ENCODE measurements at regions not wholly inside any gene's neighbourhood (a gene's known extent, or its start where the extent isn't known, plus 50 kb on each side); places are given as distances from the start of the nearest gene placed in this dataset.
"Not testable (repeated sequence)": the region's sequence is repeated elsewhere in the genome, so short reads cannot be mapped to it uniquely, and the experiment has no call there.

GRCh38 chrX:129099207-129099606 is 424.1 kb downstream of the SMARCA1 start:
- Histone ChIP-seq H3K27me3 (ENCODE audit: control insufficient read depth, insufficient read depth, low read length) (no peaks in the 10 kb centered on the region), H3K27ac (ENCODE audit: insufficient read depth, low read length, poor library complexity, severe bottlenecking) (no peak overlapping the region), H3K4me3 (ENCODE audit: low read depth, low read length) (no peak overlapping the region), H3K9me3 (ENCODE audit: control insufficient read depth in 2 of 2, low read length in 2 of 2) (no peaks in the 10 kb centered on the region), H3K4me1 (ENCODE audit: control insufficient read depth, insufficient read depth, low read length, poor library complexity, severe bottlenecking) (no peaks in the 10 kb centered on the region), H3K36me3 (ENCODE audit: control insufficient read depth, insufficient read depth, low read length) (no peaks in the 10 kb centered on the region)
- no peaks in the 10 kb centered on the region for H3K27me3 Mint-ChIP-seq
- no peak overlapping the region for H3K4me3 Mint-ChIP-seq
- H3K9me3 Mint-ChIP-seq, result peaks cover 0 to 2% (median 0%) of the 10 kb centered on the region in 7 donors
- no peaks in the 10 kb centered on the region for H3K36me3 Mint-ChIP-seq
- no peak for DNase-seq
- no peaks in the 10 kb centered on the region for H3K4me1 Mint-ChIP-seq
- no peak for ATAC-seq (ENCODE audit: low read depth in 2 of 2)
- no peak overlapping the region for H3K27ac Mint-ChIP-seq

GRCh38 chrX:129097668-129098067 is 425.6 kb downstream of the SMARCA1 start:
- Histone ChIP-seq H3K36me3 (ENCODE audit: control insufficient read depth, insufficient read depth, low read length) (no peaks in the 10 kb centered on the region), H3K4me1 (ENCODE audit: control insufficient read depth, insufficient read depth, low read length, poor library complexity, severe bottlenecking) (no peaks in the 10 kb centered on the region), H3K27ac (ENCODE audit: insufficient read depth, low read length, poor library complexity, severe bottlenecking) (no peak overlapping the region), H3K9me3 (ENCODE audit: control insufficient read depth in 2 of 2, low read length in 2 of 2) (no peaks in the 10 kb centered on the region), H3K4me3 (ENCODE audit: low read depth, low read length) (no peak overlapping the region), H3K27me3 (ENCODE audit: control insufficient read depth, insufficient read depth, low read length) (no peaks in the 10 kb centered on the region)
- H3K4me3 Mint-ChIP-seq, result no peak overlapping the region
- H3K9me3 Mint-ChIP-seq, result peaks cover 0 to 2% (median 0%) of the 10 kb centered on the region in 7 donors
- DNase-seq (no peak), ATAC-seq (ENCODE audit: low read depth in 2 of 2) (no peak)
- H3K27me3 Mint-ChIP-seq, result no peaks in the 10 kb centered on the region
- H3K4me1 Mint-ChIP-seq, result no peaks in the 10 kb centered on the region
- H3K27ac Mint-ChIP-seq, result no peak overlapping the region
- H3K36me3 Mint-ChIP-seq, result no peaks in the 10 kb centered on the region

GRCh38 chrX:129093706-129094105 is 429.6 kb downstream of the SMARCA1 start:
- Histone ChIP-seq H3K9me3 (ENCODE audit: control insufficient read depth in 2 of 2, low read length in 2 of 2) (no peaks in the 10 kb centered on the region), H3K27me3 (ENCODE audit: control insufficient read depth, insufficient read depth, low read length) (no peaks in the 10 kb centered on the region), H3K4me3 (ENCODE audit: low read depth, low read length) (no peak overlapping the region), H3K27ac (ENCODE audit: insufficient read depth, low read length, poor library complexity, severe bottlenecking) (no peak overlapping the region), H3K4me1 (ENCODE audit: control insufficient read depth, insufficient read depth, low read length, poor library complexity, severe bottlenecking) (no peaks in the 10 kb centered on the region), H3K36me3 (ENCODE audit: control insufficient read depth, insufficient read depth, low read length) (no peaks in the 10 kb centered on the region)
- H3K36me3 Mint-ChIP-seq, result no peaks in the 10 kb centered on the region
- no peaks in the 10 kb centered on the region for H3K4me1 Mint-ChIP-seq
- ATAC-seq (ENCODE audit: low read depth in 2 of 2) (no peak), DNase-seq (no peak)
- no peaks in the 10 kb centered on the region for H3K27me3 Mint-ChIP-seq
- no peak overlapping the region for H3K27ac Mint-ChIP-seq
- H3K4me3 Mint-ChIP-seq, result no peak overlapping the region
- peaks cover 0 to 3% (median 0%) of the 10 kb centered on the region in 7 donors for H3K9me3 Mint-ChIP-seq

- Mint-ChIP-seq H3K36me3 (no peaks in the 10 kb centered on the region), H3K9me3 (peaks cover 0 to 3% (median 0%) of the 10 kb centered on the region in 7 donors), H3K27ac (no peak overlapping the region), H3K4me3 (no peak overlapping the region), H3K4me1 (no peaks in the 10 kb centered on the region), H3K27me3 (no peaks in the 10 kb centered on the region)
- H3K9me3 ChIP-seq (ENCODE audit: control insufficient read depth in 2 of 2, low read length in 2 of 2), result no peaks in the 10 kb centered on the region
- H3K27me3 ChIP-seq (ENCODE audit: control insufficient read depth, insufficient read depth, low read length), result no peaks in the 10 kb centered on the region
- H3K36me3 ChIP-seq (ENCODE audit: control insufficient read depth, insufficient read depth, low read length), result no peaks in the 10 kb centered on the region
- no peak for ATAC-seq (ENCODE audit: low read depth in 2 of 2)
- H3K4me3 ChIP-seq (ENCODE audit: low read depth, low read length), result no peak overlapping the region
- H3K27ac ChIP-seq (ENCODE audit: insufficient read depth, low read length, poor library complexity, severe bottlenecking), result no peak overlapping the region
- no peak for DNase-seq
- H3K4me1 ChIP-seq (ENCODE audit: control insufficient read depth, insufficient read depth, low read length, poor library complexity, severe bottlenecking), result no peaks in the 10 kb centered on the region
Measured at GRCh38 chrX:129092757-129093156, 430.5 kb downstream of the SMARCA1 start.

GRCh38 chrX:129092242-129092641 is 431.0 kb downstream of the SMARCA1 start:
- no peaks in the 10 kb centered on the region for H3K36me3 Mint-ChIP-seq
- H3K4me3 Mint-ChIP-seq, result no peak overlapping the region
- DNase-seq (no peak), ATAC-seq (ENCODE audit: low read depth in 2 of 2) (no peak)
- no peaks in the 10 kb centered on the region for H3K27me3 ChIP-seq (ENCODE audit: control insufficient read depth, insufficient read depth, low read length)
- no peaks in the 10 kb centered on the region for H3K36me3 ChIP-seq (ENCODE audit: control insufficient read depth, insufficient read depth, low read length)
- no peaks in the 10 kb centered on the region for H3K9me3 ChIP-seq (ENCODE audit: control insufficient read depth in 2 of 2, low read length in 2 of 2)
- no peak overlapping the region for H3K27ac Mint-ChIP-seq
- H3K9me3 Mint-ChIP-seq, result peaks cover 0 to 1% (median 0%) of the 10 kb centered on the region in 7 donors
- H3K4me1 Mint-ChIP-seq, result no peaks in the 10 kb centered on the region
- H3K27me3 Mint-ChIP-seq, result no peaks in the 10 kb centered on the region
- H3K4me1 ChIP-seq (ENCODE audit: control insufficient read depth, insufficient read depth, low read length, poor library complexity, severe bottlenecking), result no peaks in the 10 kb centered on the region
- H3K27ac ChIP-seq (ENCODE audit: insufficient read depth, low read length, poor library complexity, severe bottlenecking), result no peak overlapping the region
- H3K4me3 ChIP-seq (ENCODE audit: low read depth, low read length), result no peak overlapping the region

- H3K9me3 ChIP-seq (ENCODE audit: control insufficient read depth in 2 of 2, low read length in 2 of 2), result no peaks in the 10 kb centered on the region
- no peaks in the 10 kb centered on the region for H3K36me3 ChIP-seq (ENCODE audit: control insufficient read depth, insufficient read depth, low read length)
- H3K27me3 ChIP-seq (ENCODE audit: control insufficient read depth, insufficient read depth, low read length), result no peaks in the 10 kb centered on the region
- Mint-ChIP-seq H3K9me3 (peaks cover 0 to 1% (median 0%) of the 10 kb centered on the region in 7 donors), H3K36me3 (no peaks in the 10 kb centered on the region), H3K4me3 (no peak overlapping the region), H3K4me1 (no peaks in the 10 kb centered on the region), H3K27me3 (no peaks in the 10 kb centered on the region), H3K27ac (no peak overlapping the region)
- DNase-seq (no peak), ATAC-seq (ENCODE audit: low read depth in 2 of 2) (no peak)
- no peak overlapping the region for H3K27ac ChIP-seq (ENCODE audit: insufficient read depth, low read length, poor library complexity, severe bottlenecking)
- H3K4me1 ChIP-seq (ENCODE audit: control insufficient read depth, insufficient read depth, low read length, poor library complexity, severe bottlenecking), result no peaks in the 10 kb centered on the region
- no peak overlapping the region for H3K4me3 ChIP-seq (ENCODE audit: low read depth, low read length)
Measured at GRCh38 chrX:129091097-129091496, 432.2 kb downstream of the SMARCA1 start.

- no peak for DNase-seq
- Mint-ChIP-seq H3K4me1 (no peaks in the 10 kb centered on the region), H3K9me3 (peaks cover 0 to 3% (median 0%) of the 10 kb centered on the region in 7 donors), H3K27ac (no peak overlapping the region), H3K36me3 (no peaks in the 10 kb centered on the region), H3K27me3 (no peaks in the 10 kb centered on the region), H3K4me3 (no peak overlapping the region)
- H3K9me3 ChIP-seq (ENCODE audit: control insufficient read depth in 2 of 2, low read length in 2 of 2), result no peaks in the 10 kb centered on the region
- H3K27ac ChIP-seq (ENCODE audit: insufficient read depth, low read length, poor library complexity, severe bottlenecking), result no peak overlapping the region
- no peaks in the 10 kb centered on the region for H3K4me1 ChIP-seq (ENCODE audit: control insufficient read depth, insufficient read depth, low read length, poor library complexity, severe bottlenecking)
- H3K27me3 ChIP-seq (ENCODE audit: control insufficient read depth, insufficient read depth, low read length), result no peaks in the 10 kb centered on the region
- no peaks in the 10 kb centered on the region for H3K36me3 ChIP-seq (ENCODE audit: control insufficient read depth, insufficient read depth, low read length)
- no peak overlapping the region for H3K4me3 ChIP-seq (ENCODE audit: low read depth, low read length)
- no peak for ATAC-seq (ENCODE audit: low read depth in 2 of 2)
Measured at GRCh38 chrX:129086802-129087201, 436.5 kb downstream of the SMARCA1 start.

- H3K4me1 ChIP-seq (ENCODE audit: control insufficient read depth, insufficient read depth, low read length, poor library complexity, severe bottlenecking); H3K9me3 Mint-ChIP-seq; H3K27me3 ChIP-seq (ENCODE audit: control insufficient read depth, insufficient read depth, low read length); H3K36me3 Mint-ChIP-seq; H3K27ac Mint-ChIP-seq; H3K27ac ChIP-seq (ENCODE audit: insufficient read depth, low read length, poor library complexity, severe bottlenecking); H3K9me3 ChIP-seq (ENCODE audit: control insufficient read depth in 2 of 2, low read length in 2 of 2); H3K36me3 ChIP-seq (ENCODE audit: control insufficient read depth, insufficient read depth, low read length); DNase-seq; H3K4me3 Mint-ChIP-seq; H3K4me1 Mint-ChIP-seq; ATAC-seq (ENCODE audit: low read depth in 2 of 2); H3K27me3 Mint-ChIP-seq; H3K4me3 ChIP-seq (ENCODE audit: low read depth, low read length): not testable (repeated sequence)
Measured at GRCh38 chrX:129084291-129084690, 439.0 kb downstream of the SMARCA1 start.
